ENCODE measurements at regions not wholly inside any gene's neighbourhood (a gene's known extent, or its start where the extent isn't known, plus 50 kb on each side); places are given as distances from the start of the nearest gene placed in this dataset.

GRCh38 chr12:90627180-90627896 is 327.6 kb downstream of the CCER1 start:
- H3K27me3 ChIP-seq (ENCODE audit: low read length): no peaks in the 10 kb centered on the region
- H3K27ac ChIP-seq (ENCODE audit: low read depth, low read length): no peak overlapping the region
- H3K79me2 ChIP-seq (ENCODE audit: insufficient read depth, low read length): no peaks in the 10 kb centered on the region
- H3K36me3 ChIP-seq (ENCODE audit: low read length): no peaks in the 10 kb centered on the region
- H3F3A ChIP-seq (ENCODE audit: insufficient read depth): no peaks in the 10 kb centered on the region
- no peaks in the 10 kb centered on the region; the same call in 1 of the 2 replicates for H3K9me2 ChIP-seq (replicated peaks; ENCODE audit: insufficient read depth, low read length)
- H3K4me2 ChIP-seq (ENCODE audit: low read depth, low read length, poor library complexity, severe bottlenecking): no peak overlapping the region
- no peaks in the 10 kb centered on the region for H3K9me3 ChIP-seq (ENCODE audit: insufficient read depth, low read length)
- H4K20me1 ChIP-seq (ENCODE audit: low read depth, low read length): no peaks in the 10 kb centered on the region
- H3K9ac ChIP-seq (ENCODE audit: low read length): no peak overlapping the region
- H2AFZ ChIP-seq (ENCODE audit: low read depth, low read length, severe bottlenecking): no peak overlapping the region
- TF ChIP-seq EZH2phosphoT487 (conservative IDR thresholded peaks at IDR 0.05; ENCODE audit: low read length) (no peak), CTCF (IDR thresholded peaks at IDR 0.05; ENCODE audit: insufficient read depth, low read length, poor library complexity, severe bottlenecking) (no peak)
- H3K4me3 ChIP-seq (ENCODE audit: insufficient read depth, low read length, poor library complexity, severe bottlenecking): no peak overlapping the region

- no peaks in the 10 kb centered on the region for H3K9me3 ChIP-seq (ENCODE audit: insufficient read depth, low read length)
- H3K79me2 ChIP-seq (ENCODE audit: insufficient read depth, low read length): no peaks in the 10 kb centered on the region
- no peaks in the 10 kb centered on the region for H3K36me3 ChIP-seq (ENCODE audit: low read length)
- H3K27ac ChIP-seq (ENCODE audit: low read depth, low read length): no peak overlapping the region
- no peak overlapping the region for H3K9ac ChIP-seq (ENCODE audit: low read length)
- no peaks in the 10 kb centered on the region for H4K20me1 ChIP-seq (ENCODE audit: low read depth, low read length)
- no peak overlapping the region for H2AFZ ChIP-seq (ENCODE audit: low read depth, low read length, severe bottlenecking)
- H3K9me2 ChIP-seq (replicated peaks; ENCODE audit: insufficient read depth, low read length): no peaks in the 10 kb centered on the region; the same call in 1 of the 2 replicates
- no peaks in the 10 kb centered on the region for H3K27me3 ChIP-seq (ENCODE audit: low read length)
- H3F3A ChIP-seq (ENCODE audit: insufficient read depth): no peaks in the 10 kb centered on the region
- TF ChIP-seq EZH2phosphoT487 (conservative IDR thresholded peaks at IDR 0.05; ENCODE audit: low read length) (no peak), CTCF (IDR thresholded peaks at IDR 0.05; ENCODE audit: insufficient read depth, low read length, poor library complexity, severe bottlenecking) (no peak)
- no peak overlapping the region for H3K4me3 ChIP-seq (ENCODE audit: insufficient read depth, low read length, poor library complexity, severe bottlenecking)
- H3K4me2 ChIP-seq (ENCODE audit: low read depth, low read length, poor library complexity, severe bottlenecking): no peak overlapping the region
Observed at GRCh38 chr12:90622431-90622830, 332.5 kb downstream of the CCER1 start.

- H3F3A ChIP-seq (ENCODE audit: insufficient read depth): no peaks in the 10 kb centered on the region
- no peaks in the 10 kb centered on the region for H3K27me3 ChIP-seq (ENCODE audit: low read length)
- H2AFZ ChIP-seq (ENCODE audit: low read depth, low read length, severe bottlenecking): no peak overlapping the region
- no peaks in the 10 kb centered on the region for H4K20me1 ChIP-seq (ENCODE audit: low read depth, low read length)
- no peaks in the 10 kb centered on the region; the same call in 1 of the 2 replicates for H3K9me2 ChIP-seq (replicated peaks; ENCODE audit: insufficient read depth, low read length)
- H3K27ac ChIP-seq (ENCODE audit: low read depth, low read length): no peak overlapping the region
- H3K9me3 ChIP-seq (ENCODE audit: insufficient read depth, low read length): no peaks in the 10 kb centered on the region
- H3K4me3 ChIP-seq (ENCODE audit: insufficient read depth, low read length, poor library complexity, severe bottlenecking): no peak overlapping the region
- no peak overlapping the region for H3K9ac ChIP-seq (ENCODE audit: low read length)
- H3K36me3 ChIP-seq (ENCODE audit: low read length): no peaks in the 10 kb centered on the region
- TF ChIP-seq CTCF (IDR thresholded peaks at IDR 0.05; ENCODE audit: insufficient read depth, low read length, poor library complexity, severe bottlenecking) (no peak), EZH2phosphoT487 (conservative IDR thresholded peaks at IDR 0.05; ENCODE audit: low read length) (no peak)
- no peak overlapping the region for H3K4me2 ChIP-seq (ENCODE audit: low read depth, low read length, poor library complexity, severe bottlenecking)
- no peaks in the 10 kb centered on the region for H3K79me2 ChIP-seq (ENCODE audit: insufficient read depth, low read length)
Observed at GRCh38 chr12:90621927-90622326, 333.0 kb downstream of the CCER1 start.
